PC-9 (cell line): ENCODE measurements at regions not wholly inside any gene's neighbourhood (a gene's known extent, or its start where the extent isn't known, plus 50 kb on each side); places are given as distances from the start of the nearest gene placed in this dataset.
"Not testable (repeated sequence)": the region's sequence is repeated elsewhere in the genome, so short reads cannot be mapped to it uniquely, and the experiment has no call there.

Experiments used
- BruUV-seq: library from RNA; stranded (reverse); fragments of 400-500 nt; replicated peaks from 2 replicates; lab custom pipeline; 2021; lab: Mats Ljungman, UMichigan
- CTCF ChIA-PET: fragments of 300-600 bp; sonication (Branson Sonifier 250); formaldehyde crosslinking; loops from one replicate; lab custom pipeline; 2022; ENCODE audit warnings: antibody characterized with exemption; lab: Charles Lee
- POLR2A ChIA-PET: fragments of 300-600 bp; sonication (Branson Sonifier 250); formaldehyde crosslinking; loops from one replicate; lab custom pipeline; 2022; ENCODE audit warnings: antibody characterized with exemption; ENCODE audit not compliant: unreplicated experiment; lab: Charles Lee
- DNase-seq, 2 experiments: peaks; one replicate each; pipeline versions ENCODE4 v3.0.0 to v3.0.0-alpha.2; 2015 to 2022; ENCODE audit warnings: mixed read lengths in 1 of 2
- H2AFZ ChIP-seq: fragments of 200-600 bp; sonication (generic); 2 replicates; pipeline ENCODE4 v1.8.1; 2017; ENCODE audit warnings: antibody characterized with exemption
- H3F3A ChIP-seq: fragments of 200-600 bp; sonication (generic); 2 replicates; pipeline ENCODE4 v1.8.1; 2017; ENCODE audit warnings: antibody characterized with exemption, mild to moderate bottlenecking, low read depth; ENCODE audit not compliant: insufficient read depth
- H3K27ac ChIP-seq: fragments of 200-600 bp; sonication (generic); 2 replicates; pipeline ENCODE4 v1.6.1; 2016; ENCODE audit warnings: mixed run types
- H3K27me3 ChIP-seq: fragments of 200-600 bp; sonication (generic); 2 replicates; pipeline ENCODE4 v1.6.1; 2016; ENCODE audit warnings: low read depth, mixed run types; ENCODE audit not compliant: insufficient read depth
- H3K36me3 ChIP-seq: fragments of 200-600 bp; sonication (generic); 2 replicates; pipeline ENCODE4 v1.6.1; 2016; ENCODE audit warnings: low read depth, mixed run types
- H3K4me1 ChIP-seq: fragments of 200-600 bp; sonication (generic); replicated peaks from 2 replicates; pipeline ENCODE4 v1.6.1; 2016; ENCODE audit warnings: mixed run types; ENCODE audit not compliant: insufficient read depth
- H3K4me2 ChIP-seq: fragments of 200-600 bp; sonication (generic); 2 replicates; pipeline ENCODE4 v1.6.1; 2017; ENCODE audit warnings: mixed run types
- H3K4me3 ChIP-seq: fragments of 200-600 bp; sonication (generic); 2 replicates; pipeline ENCODE4 v1.6.1; 2016; ENCODE audit warnings: mixed run types
- H3K79me2 ChIP-seq: fragments of 200-600 bp; sonication (generic); 2 replicates; pipeline ENCODE4 v1.6.1; 2017; ENCODE audit warnings: low read depth, mixed run types
- H3K9me2 ChIP-seq: fragments of 200-600 bp; sonication (generic); 2 replicates; pipeline ENCODE4 v1.8.1; 2017; ENCODE audit warnings: mild to moderate bottlenecking; ENCODE audit not compliant: insufficient read depth
- H3K9me3 ChIP-seq: fragments of 200-600 bp; sonication (generic); 2 replicates; pipeline ENCODE4 v1.8.1; 2016; ENCODE audit warnings: low read depth; ENCODE audit not compliant: insufficient read depth
- H4K20me1 ChIP-seq: fragments of 200-600 bp; sonication (generic); 2 replicates; pipeline ENCODE4 v1.8.1; 2017; ENCODE audit not compliant: insufficient read depth
- EZH2 ChIP-seq: fragments of 200-600 bp; sonication (generic); IDR thresholded peaks from 2 replicates; pipeline ENCODE4 v1.8.0; 2017; ENCODE audit warnings: antibody characterized with exemption, low read depth
- intact Hi-C: fragments of 100-400 bp; cut with micrococcal nuclease; formaldehyde crosslinking; loops from one replicate; pipeline ENCODE4 v1.10.0; 2022; ENCODE audit not compliant: unreplicated experiment
- TF ChIP-seq, protein P1 (sequence below): fragments of 200-600 bp; sonication (generic); conservative IDR thresholded peaks from 2 replicates; pipeline ENCODE4 v1.6.1; 2017; ENCODE audit warnings: mixed run types, antibody characterized with exemption, mild to moderate bottlenecking, moderate library complexity

DNA sequence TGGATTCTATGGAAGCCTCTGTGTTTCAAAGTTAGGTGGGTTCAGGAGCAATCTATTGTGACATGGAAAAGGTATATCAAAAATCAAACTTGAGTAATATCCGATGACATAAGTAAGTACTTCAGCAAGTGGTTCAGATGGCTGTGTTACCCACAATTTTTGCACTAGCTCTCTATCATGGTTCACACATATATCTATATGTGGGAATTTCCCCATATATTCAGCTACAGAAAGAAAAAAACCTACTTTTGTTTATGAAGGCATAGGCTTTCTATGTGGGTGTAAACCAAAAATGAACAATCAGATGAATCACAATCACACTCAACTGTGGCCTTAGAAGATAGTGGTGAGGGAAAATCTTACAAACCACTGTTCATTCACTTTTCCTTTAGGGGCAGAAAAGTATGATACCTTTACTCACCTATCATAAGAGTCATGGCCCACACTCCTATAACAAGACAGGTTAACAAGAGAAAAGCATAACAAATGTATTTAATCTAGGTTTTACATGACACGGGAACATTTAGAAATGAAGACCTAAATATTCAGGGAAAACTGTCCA lies 449.6 kb upstream of the HTR1E start:
- TF ChIP-seq, protein P1, sequence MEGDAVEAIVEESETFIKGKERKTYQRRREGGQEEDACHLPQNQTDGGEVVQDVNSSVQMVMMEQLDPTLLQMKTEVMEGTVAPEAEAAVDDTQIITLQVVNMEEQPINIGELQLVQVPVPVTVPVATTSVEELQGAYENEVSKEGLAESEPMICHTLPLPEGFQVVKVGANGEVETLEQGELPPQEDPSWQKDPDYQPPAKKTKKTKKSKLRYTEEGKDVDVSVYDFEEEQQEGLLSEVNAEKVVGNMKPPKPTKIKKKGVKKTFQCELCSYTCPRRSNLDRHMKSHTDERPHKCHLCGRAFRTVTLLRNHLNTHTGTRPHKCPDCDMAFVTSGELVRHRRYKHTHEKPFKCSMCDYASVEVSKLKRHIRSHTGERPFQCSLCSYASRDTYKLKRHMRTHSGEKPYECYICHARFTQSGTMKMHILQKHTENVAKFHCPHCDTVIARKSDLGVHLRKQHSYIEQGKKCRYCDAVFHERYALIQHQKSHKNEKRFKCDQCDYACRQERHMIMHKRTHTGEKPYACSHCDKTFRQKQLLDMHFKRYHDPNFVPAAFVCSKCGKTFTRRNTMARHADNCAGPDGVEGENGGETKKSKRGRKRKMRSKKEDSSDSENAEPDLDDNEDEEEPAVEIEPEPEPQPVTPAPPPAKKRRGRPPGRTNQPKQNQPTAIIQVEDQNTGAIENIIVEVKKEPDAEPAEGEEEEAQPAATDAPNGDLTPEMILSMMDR = no peak
- TF ChIP-seq EZH2 = no peak
- Histone ChIP-seq H3K36me3 (no peaks in the 10 kb centered on the region), H3K79me2 (no peaks in the 10 kb centered on the region), H2AFZ (no peak overlapping the region), H3K27ac (no peak overlapping the region), H3K9me3 (no peaks in the 10 kb centered on the region), H4K20me1 (no peaks in the 10 kb centered on the region), H3K9me2 (no peaks in the 10 kb centered on the region), H3K4me3 (no peak overlapping the region), H3K4me1 (no peaks in the 10 kb centered on the region), H3K4me2 (no peak overlapping the region), H3K27me3 (no peaks in the 10 kb centered on the region), H3F3A (no peaks in the 10 kb centered on the region)
- intact Hi-C loops = no loop called here
- ChIA-PET POLR2A (no interaction called here), CTCF (no interaction called here)
- no peak for DNase-seq
- BruUV-seq = no TSS peak

DNA sequence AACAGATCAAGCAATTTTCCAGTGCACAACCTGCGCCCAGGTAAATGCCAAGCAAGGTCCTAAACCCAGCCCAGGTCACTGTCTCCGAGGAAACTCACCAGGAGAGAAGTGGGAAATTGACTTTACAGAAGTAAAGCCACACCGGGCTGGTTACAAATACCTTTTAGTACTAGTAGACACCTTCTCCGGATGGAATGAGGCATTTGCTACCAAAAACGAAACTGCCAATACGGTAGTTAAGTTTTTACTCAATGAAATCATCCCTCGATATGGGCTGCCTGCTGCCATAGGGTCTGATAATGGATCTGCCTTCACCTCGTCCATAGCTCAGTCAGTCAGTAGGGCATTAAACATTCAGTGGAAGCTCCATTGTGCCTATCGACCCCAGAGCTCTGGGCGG lies 459.0 kb upstream of the HTR1E start:
- intact Hi-C loops, H4K20me1 ChIP-seq, POLR2A ChIA-PET, H3K36me3 ChIP-seq, H3K27ac ChIP-seq, BruUV-seq, H3K4me1 ChIP-seq, H3K79me2 ChIP-seq, H3K9me2 ChIP-seq, CTCF ChIA-PET, H3F3A ChIP-seq, H3K4me2 ChIP-seq, H3K27me3 ChIP-seq, DNase-seq, H3K9me3 ChIP-seq, H2AFZ ChIP-seq, H3K4me3 ChIP-seq: not testable (repeated sequence)

DNA sequence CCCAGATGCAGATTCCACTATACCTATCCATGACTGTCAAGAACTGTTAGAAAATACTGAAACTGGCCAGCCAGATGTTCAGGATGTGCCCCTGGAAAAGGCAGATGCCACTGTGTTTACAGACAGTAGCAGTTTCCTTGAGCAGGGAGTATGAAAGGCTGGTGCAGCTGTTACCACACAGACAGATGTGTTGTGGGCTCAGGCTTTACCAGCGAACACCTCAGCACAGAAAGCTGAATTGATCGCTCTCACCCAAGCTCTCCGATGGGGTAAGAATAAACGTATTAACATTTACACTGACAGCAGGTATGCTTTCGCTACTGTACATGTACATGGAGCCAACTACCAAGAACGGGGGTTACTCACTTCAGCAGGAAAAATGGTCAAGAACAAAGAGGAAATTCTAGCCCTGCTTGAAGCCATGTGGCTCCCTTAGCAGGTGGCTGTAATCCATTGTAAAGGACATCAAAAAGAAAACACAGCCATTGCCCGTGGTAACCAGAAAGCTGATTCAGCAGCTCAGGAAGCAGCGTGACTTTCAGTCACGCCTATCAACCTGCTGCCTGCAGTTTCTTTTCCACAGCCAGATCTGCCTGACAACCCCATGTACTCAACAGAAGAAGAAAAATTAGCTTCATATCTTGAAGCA lies 459.7 kb upstream of the HTR1E start:
- Histone ChIP-seq H3K27me3 (no peaks in the 10 kb centered on the region), H3K9me3 (no peaks in the 10 kb centered on the region), H3F3A (no peaks in the 10 kb centered on the region), H3K36me3 (no peaks in the 10 kb centered on the region), H3K4me2 (no peak overlapping the region), H3K9me2 (no peaks in the 10 kb centered on the region), H3K4me3 (no peak overlapping the region), H2AFZ (no peak overlapping the region), H3K27ac (no peak overlapping the region), H3K79me2 (no peaks in the 10 kb centered on the region), H4K20me1 (no peaks in the 10 kb centered on the region), H3K4me1 (no peaks in the 10 kb centered on the region)
- no TSS peak for BruUV-seq
- DNase-seq = no peak
- intact Hi-C loops = no loop called here
- ChIA-PET POLR2A (no interaction called here), CTCF (no interaction called here)
- TF ChIP-seq, protein P1 = no peak
- no peak for TF ChIP-seq EZH2

DNA sequence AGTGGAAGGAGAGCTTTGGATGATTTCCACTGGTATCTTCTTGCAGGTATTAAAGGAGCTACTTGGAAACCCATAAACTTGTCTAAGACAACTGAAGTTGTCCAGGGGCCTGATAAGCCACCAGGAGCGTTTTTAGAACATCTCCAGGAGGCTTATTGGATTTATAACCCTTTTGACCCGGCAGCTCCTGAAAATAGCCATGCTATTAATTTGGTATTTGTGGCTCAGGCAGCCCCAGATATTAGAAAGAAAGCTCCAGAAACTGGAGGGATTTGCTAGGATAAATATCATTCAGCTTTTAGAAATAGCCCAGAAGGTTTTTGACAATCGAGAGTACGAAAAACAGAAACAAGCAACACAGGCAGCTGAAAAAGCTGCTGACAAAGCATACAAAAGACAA lies 461.0 kb upstream of the HTR1E start:
- H2AFZ ChIP-seq = no peak overlapping the region
- no peaks in the 10 kb centered on the region for H3K27me3 ChIP-seq
- H3F3A ChIP-seq = no peaks in the 10 kb centered on the region
- ChIA-PET CTCF (no interaction called here), POLR2A (no interaction called here)
- H3K9me3 ChIP-seq = no peaks in the 10 kb centered on the region
- no peaks in the 10 kb centered on the region for H3K4me1 ChIP-seq
- TF ChIP-seq EZH2 = no peak
- TF ChIP-seq, protein P1 = no peak
- no peak overlapping the region for H3K4me3 ChIP-seq
- BruUV-seq = no TSS peak
- no peaks in the 10 kb centered on the region for H3K79me2 ChIP-seq
- H4K20me1 ChIP-seq = no peaks in the 10 kb centered on the region
- no peak overlapping the region for H3K4me2 ChIP-seq
- DNase-seq = no peak
- no peaks in the 10 kb centered on the region for H3K36me3 ChIP-seq
- H3K9me2 ChIP-seq = no peaks in the 10 kb centered on the region
- intact Hi-C loops = no loop called here
- no peak overlapping the region for H3K27ac ChIP-seq
